PC-9 (cell line): ENCODE measurements at regions not wholly inside any gene's neighbourhood (a gene's known extent, or its start where the extent isn't known, plus 50 kb on each side); places are given as distances from the start of the nearest gene placed in this dataset.
"Not testable (repeated sequence)": the region's sequence is repeated elsewhere in the genome, so short reads cannot be mapped to it uniquely, and the experiment has no call there.

Experiments used
- CTCF ChIP-seq: fragments of 200-600 bp; sonication (generic); conservative IDR thresholded peaks from 2 replicates; pipeline ENCODE4 v1.6.1; 2017; ENCODE audit warnings: mixed run types, antibody characterized with exemption, mild to moderate bottlenecking, moderate library complexity
- EZH2 ChIP-seq: fragments of 200-600 bp; sonication (generic); IDR thresholded peaks from 2 replicates; pipeline ENCODE4 v1.8.0; 2017; ENCODE audit warnings: antibody characterized with exemption, low read depth

- not testable (repeated sequence) for TF ChIP-seq CTCF, EZH2
These were observed 158.2 kb downstream of the RALA start for GRCh38 chr7:39781557-39781956.
